OCI-LY1 (cell line): ENCODE measurements at regions not wholly inside any gene's neighbourhood (a gene's known extent, or its start where the extent isn't known, plus 50 kb on each side); places are given as distances from the start of the nearest gene placed in this dataset.

Source experiments
- CTCF ChIP-seq: fragments of 200-600 bp; sonication (generic), shearing (Covaris generic); IDR thresholded peaks from 2 replicates; pipeline ENCODE4 v1.5.1; 2017; ENCODE audit warnings: mild to moderate bottlenecking, antibody characterized with exemption, low read length, moderate library complexity, mixed read lengths
- EZH2 ChIP-seq: fragments of 200-600 bp; sonication (generic), shearing (Covaris generic); IDR thresholded peaks from 2 replicates; pipeline ENCODE4 v1.8.0; 2017; ENCODE audit warnings: borderline replicate concordance, mixed run types, mild to moderate bottlenecking, antibody characterized with exemption, low read length, moderate library complexity, mixed read lengths

- no peak for TF ChIP-seq CTCF
- no peak for TF ChIP-seq EZH2
Observed at GRCh38 chr9:115398313-115398650, 280.3 kb upstream of the TNC start.
